HG03095 (cell line): ENCODE measurements at regions not wholly inside any gene's neighbourhood (a gene's known extent, or its start where the extent isn't known, plus 50 kb on each side); places are given as distances from the start of the nearest gene placed in this dataset.

Experiments
- ATAC-seq: cut with Tn5 transposase; IDR thresholded peaks from one replicate; pipeline ENCODE4 v1.9.1; 2021; ENCODE audit warnings: moderate library complexity; ENCODE audit not compliant: unreplicated experiment

DNA sequence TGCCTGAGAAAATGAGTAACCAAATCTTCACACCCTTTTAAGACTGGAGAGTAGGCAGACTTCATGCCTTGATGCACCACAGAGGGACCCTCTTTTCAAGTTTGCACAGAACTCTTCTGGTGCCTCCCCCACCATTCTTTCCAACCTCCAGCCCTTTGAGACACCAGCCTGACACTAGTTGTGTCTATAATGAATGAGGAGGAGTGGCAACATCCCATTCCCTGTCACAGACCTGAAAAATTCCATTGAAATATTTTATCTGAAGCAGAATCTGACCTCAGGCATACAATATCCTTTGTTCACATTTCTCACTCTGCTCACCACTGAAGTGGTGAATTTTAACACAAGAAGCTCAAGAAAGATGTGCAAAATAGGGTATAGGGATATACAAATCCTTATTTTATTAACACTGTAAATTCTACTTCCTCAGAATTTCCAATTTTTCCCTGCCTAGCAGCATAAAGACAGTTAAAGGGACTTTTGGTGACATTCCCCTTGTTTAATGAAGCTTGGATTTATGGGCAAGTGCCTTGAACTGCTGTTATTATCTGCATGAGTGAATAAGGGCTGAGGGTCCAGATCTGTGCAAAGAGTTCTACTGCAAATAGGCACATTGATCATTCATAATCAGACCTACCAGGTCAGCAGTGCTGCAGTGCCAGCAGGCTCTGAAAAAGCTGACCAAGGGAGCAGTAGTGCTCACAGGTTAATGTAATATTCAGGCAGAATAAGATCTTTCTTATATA lies 149.9 kb upstream of the PAQR3 start:
- no peak for ATAC-seq

GRCh38 chr4:79087071-79087470 lies 147.8 kb upstream of the PAQR3 start:
- ATAC-seq: no peak

GRCh38 chr4:79083406-79084010 lies 144.3 kb upstream of the PAQR3 start:
- ATAC-seq: no peak

- ATAC-seq: no peak
Observed at GRCh38 chr4:79082997-79083396, 143.8 kb upstream of the PAQR3 start.

DNA sequence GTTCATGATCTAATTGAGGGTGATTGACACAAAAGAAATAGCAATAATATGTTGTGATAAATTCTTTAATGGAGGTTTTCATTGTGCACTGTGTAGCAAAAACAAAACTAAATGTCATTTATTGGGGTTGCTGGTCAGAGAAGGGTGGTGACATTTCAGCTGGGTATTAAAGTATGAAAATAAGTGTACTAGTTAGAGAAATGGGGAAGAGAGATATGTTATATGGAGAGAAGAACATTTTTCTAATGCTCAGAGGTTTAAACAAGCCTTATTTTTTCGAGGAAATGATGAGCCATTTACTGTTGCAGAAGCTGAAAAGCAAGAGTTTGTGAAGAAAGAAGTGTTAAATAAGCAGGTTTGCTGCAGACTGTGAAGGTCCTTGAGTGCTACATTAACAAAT lies 142.7 kb upstream of the PAQR3 start:
- ATAC-seq: no peak

GRCh38 chr4:79078339-79078738 lies 139.1 kb upstream of the PAQR3 start:
- no peak for ATAC-seq

- ATAC-seq: no peak
Observed at GRCh38 chr4:79074040-79074439, 134.8 kb upstream of the PAQR3 start.

DNA sequence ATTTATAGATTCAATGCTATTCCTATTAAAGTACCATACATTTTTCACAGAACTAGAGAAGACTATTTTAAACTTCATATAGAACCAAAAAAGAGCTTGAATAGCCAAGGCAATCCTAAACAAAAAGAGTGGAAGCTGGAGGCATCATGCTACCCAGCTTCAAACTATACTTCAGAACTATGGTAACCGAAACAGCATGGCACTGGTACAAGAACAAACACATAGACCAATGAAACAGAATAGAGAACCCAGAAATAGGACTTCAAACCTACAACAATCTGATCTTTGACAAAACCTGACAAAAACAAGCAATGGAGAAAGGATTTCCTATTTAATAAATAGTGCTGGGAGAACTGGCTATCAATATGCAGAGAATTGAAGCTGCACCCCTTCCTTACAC lies 134.2 kb upstream of the PAQR3 start:
- no peak for ATAC-seq

- no peak for ATAC-seq
Observed at GRCh38 chr4:79065262-79065661, 126.0 kb upstream of the PAQR3 start.

- ATAC-seq: no peak
Observed at GRCh38 chr4:79064806-79065205, 125.6 kb upstream of the PAQR3 start.

- no peak for ATAC-seq
Observed at GRCh38 chr4:79059631-79060399, 120.6 kb upstream of the PAQR3 start.

DNA sequence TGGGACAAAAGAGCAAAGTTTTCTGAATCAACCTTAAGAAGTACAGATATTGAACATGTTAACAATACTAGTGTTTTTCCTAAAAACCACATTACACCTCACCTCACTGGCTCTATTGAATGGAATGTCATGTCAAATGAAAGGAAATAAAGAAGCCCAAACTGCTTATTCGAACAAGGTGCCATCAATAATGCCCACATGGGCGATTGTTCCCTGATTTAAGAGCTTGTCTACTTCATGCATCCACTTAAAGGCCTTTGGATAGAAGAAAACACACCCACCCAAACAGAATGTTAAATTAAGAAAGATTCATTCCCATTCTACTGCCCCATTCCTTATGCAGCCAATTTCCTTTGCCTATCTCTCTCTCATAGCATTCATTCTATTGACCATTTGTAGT lies 118.5 kb upstream of the PAQR3 start:
- ATAC-seq: no peak

GRCh38 chr4:79053754-79054153 lies 114.5 kb upstream of the PAQR3 start:
- ATAC-seq: no peak

DNA sequence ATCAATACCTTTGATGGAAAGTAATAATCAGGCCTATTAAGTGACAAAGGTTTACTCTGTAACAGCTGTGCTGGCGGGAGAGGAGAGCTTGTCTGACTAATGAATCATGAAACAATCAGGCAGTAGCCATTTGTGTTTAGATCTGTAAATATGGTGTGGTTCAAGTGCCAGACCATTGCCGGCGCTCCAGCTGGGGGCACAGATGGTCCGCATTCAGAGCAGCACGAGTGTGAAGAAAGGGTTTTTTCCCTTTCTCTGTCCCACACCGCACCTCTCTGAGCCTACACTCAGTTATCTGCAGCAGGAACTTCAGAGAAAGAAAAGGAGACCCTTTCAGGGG lies 111.3 kb upstream of the PAQR3 start:
- no peak for ATAC-seq

GRCh38 chr4:79049840-79050540 lies 110.8 kb upstream of the PAQR3 start:
- ATAC-seq: no peak

GRCh38 chr4:79048878-79049277 lies 109.6 kb upstream of the PAQR3 start:
- ATAC-seq: no peak

DNA sequence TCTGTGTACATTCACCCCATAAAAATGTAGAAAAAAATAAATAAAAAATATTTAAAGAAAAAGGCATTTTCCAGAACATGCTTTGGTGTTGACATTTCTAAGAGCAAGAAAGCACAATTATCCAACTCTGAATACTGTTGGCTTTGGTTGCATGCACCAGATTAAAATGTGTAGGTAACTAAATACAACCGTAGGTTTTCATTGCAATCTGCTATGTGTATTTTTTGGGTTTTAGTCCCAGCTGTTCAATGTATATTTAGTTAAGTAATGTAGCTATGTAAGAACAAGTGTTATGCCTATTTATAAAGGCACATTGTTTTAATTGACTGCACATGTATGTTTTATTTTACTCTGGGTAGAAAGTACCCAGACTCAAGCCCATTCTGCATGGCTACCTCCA lies 108.1 kb upstream of the PAQR3 start:
- no peak for ATAC-seq

DNA sequence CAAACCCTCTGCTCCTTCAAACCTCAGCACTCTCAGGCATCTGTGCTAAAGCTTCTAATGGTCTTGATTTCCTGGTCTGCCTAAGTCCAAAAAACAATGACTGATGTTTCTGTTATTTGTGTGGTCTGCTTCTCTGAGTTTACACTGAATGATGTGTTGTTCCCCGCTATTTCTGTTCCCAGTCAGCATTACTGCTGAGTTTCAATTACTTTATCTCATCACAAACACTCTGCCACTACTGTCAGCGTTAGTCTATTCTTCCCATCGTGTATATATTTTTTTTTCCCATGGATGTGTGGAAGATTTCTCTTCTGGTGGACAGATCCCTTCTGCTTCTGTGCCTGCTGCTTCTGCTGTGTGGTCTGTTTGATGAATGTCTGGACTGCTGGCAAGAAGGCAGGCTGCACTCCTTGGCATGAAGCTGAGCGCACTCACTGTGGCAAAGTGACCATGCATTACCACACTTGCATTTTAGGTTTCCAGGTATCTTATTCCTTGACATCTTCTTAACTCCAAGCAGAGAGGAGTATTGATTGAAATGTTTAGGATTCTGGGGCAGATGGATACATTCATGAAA lies 106.9 kb upstream of the PAQR3 start:
- ATAC-seq: no peak

DNA sequence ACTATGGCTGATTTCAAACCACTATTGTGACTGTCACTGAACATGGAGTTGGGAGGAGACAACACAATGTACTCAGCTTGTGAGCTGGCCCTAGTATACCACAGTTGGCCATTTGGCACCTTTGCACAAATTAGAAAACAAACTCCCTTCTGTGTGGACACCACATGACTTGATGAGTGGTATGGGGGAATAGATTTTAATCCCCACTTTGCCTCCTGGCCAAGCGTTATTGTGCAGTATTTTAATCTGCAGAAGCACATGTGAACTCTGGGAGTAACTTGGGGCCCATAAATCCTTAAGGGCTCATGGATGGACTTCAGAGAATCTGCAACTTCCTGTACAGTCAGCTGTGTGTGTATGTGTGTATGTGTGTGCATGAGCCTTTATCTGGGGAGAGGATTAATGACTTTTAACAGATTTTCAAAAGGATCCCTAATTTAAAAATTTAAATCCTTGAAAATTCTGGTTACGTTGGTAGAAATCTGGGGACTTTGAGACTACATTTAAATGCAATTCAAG lies 105.0 kb upstream of the PAQR3 start:
- ATAC-seq: no peak

DNA sequence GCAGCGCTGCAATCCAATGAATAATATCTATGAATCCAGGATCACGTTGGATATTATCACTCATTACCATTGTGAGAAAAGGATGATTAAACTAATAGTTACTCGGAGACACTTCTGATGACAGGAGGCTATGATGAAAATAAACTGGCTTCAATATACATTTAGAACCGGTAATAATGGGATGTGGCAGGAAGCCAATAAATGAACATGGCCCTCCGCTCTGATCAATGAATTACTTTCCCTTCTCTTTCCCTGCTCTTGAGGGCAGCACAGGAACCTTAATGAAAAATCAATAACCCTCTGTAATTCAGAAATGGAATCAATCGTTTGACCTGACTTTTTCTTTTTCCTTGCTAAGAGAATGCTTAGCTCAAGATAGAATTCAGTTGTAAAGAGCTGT lies 103.9 kb upstream of the PAQR3 start:
- ATAC-seq: no peak

- no peak for ATAC-seq
Observed at GRCh38 chr4:79042079-79042674, 102.9 kb upstream of the PAQR3 start.
